PC-9 (cell line): ENCODE measurements at regions not wholly inside any gene's neighbourhood (a gene's known extent, or its start where the extent isn't known, plus 50 kb on each side); places are given as distances from the start of the nearest gene placed in this dataset.

ENCODE experiments used
- BruUV-seq: library from RNA; stranded (reverse); fragments of 400-500 nt; replicated peaks from 2 replicates; lab custom pipeline; 2021; lab: Mats Ljungman, UMichigan
- CTCF ChIA-PET: fragments of 300-600 bp; sonication (Branson Sonifier 250); formaldehyde crosslinking; loops from one replicate; lab custom pipeline; 2022; ENCODE audit warnings: antibody characterized with exemption; lab: Charles Lee
- POLR2A ChIA-PET: fragments of 300-600 bp; sonication (Branson Sonifier 250); formaldehyde crosslinking; loops from one replicate; lab custom pipeline; 2022; ENCODE audit warnings: antibody characterized with exemption; ENCODE audit not compliant: unreplicated experiment; lab: Charles Lee
- DNase-seq, 2 experiments: peaks; one replicate each; pipeline versions ENCODE4 v3.0.0 to v3.0.0-alpha.2; 2015 to 2022; ENCODE audit warnings: mixed read lengths in 1 of 2
- H2AFZ ChIP-seq: fragments of 200-600 bp; sonication (generic); 2 replicates; pipeline ENCODE4 v1.8.1; 2017; ENCODE audit warnings: antibody characterized with exemption
- H3F3A ChIP-seq: fragments of 200-600 bp; sonication (generic); 2 replicates; pipeline ENCODE4 v1.8.1; 2017; ENCODE audit warnings: antibody characterized with exemption, mild to moderate bottlenecking, low read depth; ENCODE audit not compliant: insufficient read depth
- H3K27ac ChIP-seq: fragments of 200-600 bp; sonication (generic); 2 replicates; pipeline ENCODE4 v1.6.1; 2016; ENCODE audit warnings: mixed run types
- H3K27me3 ChIP-seq: fragments of 200-600 bp; sonication (generic); 2 replicates; pipeline ENCODE4 v1.6.1; 2016; ENCODE audit warnings: low read depth, mixed run types; ENCODE audit not compliant: insufficient read depth
- H3K36me3 ChIP-seq: fragments of 200-600 bp; sonication (generic); 2 replicates; pipeline ENCODE4 v1.6.1; 2016; ENCODE audit warnings: low read depth, mixed run types
- H3K4me1 ChIP-seq: fragments of 200-600 bp; sonication (generic); replicated peaks from 2 replicates; pipeline ENCODE4 v1.6.1; 2016; ENCODE audit warnings: mixed run types; ENCODE audit not compliant: insufficient read depth
- H3K4me2 ChIP-seq: fragments of 200-600 bp; sonication (generic); 2 replicates; pipeline ENCODE4 v1.6.1; 2017; ENCODE audit warnings: mixed run types
- H3K4me3 ChIP-seq: fragments of 200-600 bp; sonication (generic); 2 replicates; pipeline ENCODE4 v1.6.1; 2016; ENCODE audit warnings: mixed run types
- H3K79me2 ChIP-seq: fragments of 200-600 bp; sonication (generic); 2 replicates; pipeline ENCODE4 v1.6.1; 2017; ENCODE audit warnings: low read depth, mixed run types
- H3K9me2 ChIP-seq: fragments of 200-600 bp; sonication (generic); 2 replicates; pipeline ENCODE4 v1.8.1; 2017; ENCODE audit warnings: mild to moderate bottlenecking; ENCODE audit not compliant: insufficient read depth
- H3K9me3 ChIP-seq: fragments of 200-600 bp; sonication (generic); 2 replicates; pipeline ENCODE4 v1.8.1; 2016; ENCODE audit warnings: low read depth; ENCODE audit not compliant: insufficient read depth
- H4K20me1 ChIP-seq: fragments of 200-600 bp; sonication (generic); 2 replicates; pipeline ENCODE4 v1.8.1; 2017; ENCODE audit not compliant: insufficient read depth
- EZH2 ChIP-seq: fragments of 200-600 bp; sonication (generic); IDR thresholded peaks from 2 replicates; pipeline ENCODE4 v1.8.0; 2017; ENCODE audit warnings: antibody characterized with exemption, low read depth
- intact Hi-C: fragments of 100-400 bp; cut with micrococcal nuclease; formaldehyde crosslinking; loops from one replicate; pipeline ENCODE4 v1.10.0; 2022; ENCODE audit not compliant: unreplicated experiment
- TF ChIP-seq, protein P1 (sequence below): fragments of 200-600 bp; sonication (generic); conservative IDR thresholded peaks from 2 replicates; pipeline ENCODE4 v1.6.1; 2017; ENCODE audit warnings: mixed run types, antibody characterized with exemption, mild to moderate bottlenecking, moderate library complexity

DNA sequence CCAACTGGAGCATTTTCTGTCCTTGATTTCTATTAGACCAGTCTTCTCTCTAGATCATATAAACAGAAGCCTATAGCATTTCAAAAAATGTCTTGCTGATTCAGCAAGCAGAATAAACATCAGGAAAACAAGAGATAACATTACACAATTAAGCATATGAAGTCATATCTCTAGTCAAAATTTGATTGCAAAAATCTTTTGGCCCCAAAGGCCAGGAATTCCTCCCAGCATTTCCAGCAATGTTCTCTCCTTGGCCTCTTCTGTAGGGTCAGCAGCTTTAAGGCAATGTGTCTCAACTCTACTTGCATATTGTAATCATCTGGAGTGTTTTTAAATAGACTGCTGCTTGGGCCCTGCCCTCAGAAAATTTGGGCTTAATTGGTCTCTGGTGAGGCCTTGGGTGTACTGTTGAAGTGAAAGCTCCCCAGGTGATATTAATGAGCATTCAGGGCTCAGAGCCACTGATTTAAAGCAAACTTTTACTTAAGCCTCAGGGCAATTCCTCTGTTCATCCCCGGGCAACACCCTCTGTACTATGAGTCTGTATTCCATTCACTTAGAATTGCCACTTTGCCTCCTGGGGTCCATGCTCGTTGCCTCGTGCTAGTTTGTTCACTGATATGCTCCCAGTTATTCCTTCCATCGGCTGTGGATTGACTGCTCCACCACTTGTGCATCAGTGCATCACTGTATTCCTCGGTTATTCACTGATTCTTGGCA lies 1072.6 kb downstream of the ROBO2 start:
- no peak overlapping the region for H3K27ac ChIP-seq
- BruUV-seq, result no TSS peak
- no peak overlapping the region for H3K4me2 ChIP-seq
- H4K20me1 ChIP-seq, result no peaks in the 10 kb centered on the region
- no peaks in the 10 kb centered on the region for H3K36me3 ChIP-seq
- ChIA-PET POLR2A (no interaction called here), CTCF (no interaction called here)
- no peak for DNase-seq
- intact Hi-C loops, result no loop called here
- H3K27me3 ChIP-seq, result no peaks in the 10 kb centered on the region
- TF ChIP-seq EZH2, result no peak
- TF ChIP-seq, protein P1, sequence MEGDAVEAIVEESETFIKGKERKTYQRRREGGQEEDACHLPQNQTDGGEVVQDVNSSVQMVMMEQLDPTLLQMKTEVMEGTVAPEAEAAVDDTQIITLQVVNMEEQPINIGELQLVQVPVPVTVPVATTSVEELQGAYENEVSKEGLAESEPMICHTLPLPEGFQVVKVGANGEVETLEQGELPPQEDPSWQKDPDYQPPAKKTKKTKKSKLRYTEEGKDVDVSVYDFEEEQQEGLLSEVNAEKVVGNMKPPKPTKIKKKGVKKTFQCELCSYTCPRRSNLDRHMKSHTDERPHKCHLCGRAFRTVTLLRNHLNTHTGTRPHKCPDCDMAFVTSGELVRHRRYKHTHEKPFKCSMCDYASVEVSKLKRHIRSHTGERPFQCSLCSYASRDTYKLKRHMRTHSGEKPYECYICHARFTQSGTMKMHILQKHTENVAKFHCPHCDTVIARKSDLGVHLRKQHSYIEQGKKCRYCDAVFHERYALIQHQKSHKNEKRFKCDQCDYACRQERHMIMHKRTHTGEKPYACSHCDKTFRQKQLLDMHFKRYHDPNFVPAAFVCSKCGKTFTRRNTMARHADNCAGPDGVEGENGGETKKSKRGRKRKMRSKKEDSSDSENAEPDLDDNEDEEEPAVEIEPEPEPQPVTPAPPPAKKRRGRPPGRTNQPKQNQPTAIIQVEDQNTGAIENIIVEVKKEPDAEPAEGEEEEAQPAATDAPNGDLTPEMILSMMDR, result no peak
- H3K4me1 ChIP-seq, result no peaks in the 10 kb centered on the region
- H2AFZ ChIP-seq, result no peak overlapping the region
- H3K4me3 ChIP-seq, result no peak overlapping the region
- H3K9me2 ChIP-seq, result no peaks in the 10 kb centered on the region
- H3K79me2 ChIP-seq, result no peaks in the 10 kb centered on the region
- no peaks in the 10 kb centered on the region for H3F3A ChIP-seq
- no peaks in the 10 kb centered on the region for H3K9me3 ChIP-seq

DNA sequence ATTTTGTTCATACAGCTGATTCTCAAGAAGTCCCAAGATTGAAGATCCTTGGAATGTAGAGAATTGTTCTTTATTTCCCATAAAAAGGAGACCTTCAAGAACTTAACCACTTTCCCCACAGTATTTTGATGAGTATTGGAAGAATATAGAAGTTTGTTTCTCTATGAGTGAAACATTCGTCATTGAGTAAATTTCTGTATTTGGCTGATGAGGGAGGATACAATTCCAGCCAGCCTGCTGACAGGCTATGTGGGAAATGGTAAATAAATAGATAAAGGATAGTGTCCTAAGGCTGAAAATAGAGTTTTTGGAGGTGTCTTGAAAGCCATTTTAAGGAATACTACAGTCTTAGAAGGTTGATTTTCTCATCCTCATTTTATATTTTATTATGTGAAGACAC lies 1076.1 kb downstream of the ROBO2 start:
- Histone ChIP-seq H3K4me2 (no peak overlapping the region), H2AFZ (no peak overlapping the region), H4K20me1 (no peaks in the 10 kb centered on the region), H3K27me3 (no peaks in the 10 kb centered on the region), H3K9me2 (no peaks in the 10 kb centered on the region), H3K4me3 (no peak overlapping the region), H3K4me1 (no peaks in the 10 kb centered on the region), H3F3A (no peaks in the 10 kb centered on the region), H3K79me2 (no peaks in the 10 kb centered on the region), H3K36me3 (no peaks in the 10 kb centered on the region), H3K27ac (no peak overlapping the region), H3K9me3 (no peaks in the 10 kb centered on the region)
- DNase-seq, result no peak
- ChIA-PET CTCF (no interaction called here), POLR2A (no interaction called here)
- intact Hi-C loops, result no loop called here
- TF ChIP-seq, protein P1, result no peak
- no TSS peak for BruUV-seq

DNA sequence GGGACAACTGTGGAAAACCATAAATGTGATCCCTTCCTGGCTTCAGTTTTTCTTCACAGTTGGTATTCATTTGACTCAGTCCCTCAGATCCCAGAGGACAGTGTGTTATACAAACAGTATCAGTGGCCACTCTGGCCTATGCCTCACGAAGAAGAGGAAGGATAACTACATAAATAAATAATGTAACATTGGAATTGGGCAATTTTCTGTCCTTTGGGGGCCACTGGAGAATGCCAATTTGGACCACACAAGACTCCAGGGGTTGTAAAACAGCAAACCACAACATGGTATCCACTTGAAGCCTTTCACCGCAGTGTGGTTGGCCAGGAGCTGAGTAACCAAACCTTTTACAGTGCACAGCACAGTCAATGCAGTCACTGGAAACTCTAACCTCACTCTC lies 1077.0 kb downstream of the ROBO2 start:
- Histone ChIP-seq H3K27me3 (no peaks in the 10 kb centered on the region), H3K27ac (no peak overlapping the region), H3K4me1 (no peaks in the 10 kb centered on the region), H2AFZ (no peak overlapping the region), H3K4me3 (no peak overlapping the region), H3K79me2 (no peaks in the 10 kb centered on the region), H3K36me3 (no peaks in the 10 kb centered on the region), H4K20me1 (no peaks in the 10 kb centered on the region), H3K4me2 (no peak overlapping the region), H3K9me2 (no peaks in the 10 kb centered on the region), H3F3A (no peaks in the 10 kb centered on the region), H3K9me3 (no peaks in the 10 kb centered on the region)
- no peak for DNase-seq
- ChIA-PET CTCF (no interaction called here), POLR2A (no interaction called here)
- intact Hi-C loops, result no loop called here
- BruUV-seq, result no TSS peak
- no peak for TF ChIP-seq EZH2
- TF ChIP-seq, protein P1, result no peak
